ENCODE measurements at regions not wholly inside any gene's neighbourhood (a gene's known extent, or its start where the extent isn't known, plus 50 kb on each side); places are given as distances from the start of the nearest gene placed in this dataset.

GRCh38 chr13:63364159-63364558 lies 1948.5 kb upstream of the PCDH20 start:
- ATAC-seq, result no peak

GRCh38 chr13:63351533-63351932 lies 1935.9 kb upstream of the PCDH20 start:
- no peak for ATAC-seq
- TF ChIP-seq OSR1 (CRISPR knock-in tag; IDR thresholded peaks at IDR 0.05) (no peak), TSHZ2 (CRISPR knock-in tag; IDR thresholded peaks at IDR 0.05) (no peak), ISL1 (CRISPR knock-in tag; IDR thresholded peaks at IDR 0.05) (no peak), POU6F1 (CRISPR knock-in tag; IDR thresholded peaks at IDR 0.05; ENCODE audit: borderline replicate concordance, low read depth) (no peak), GLIS3 (CRISPR knock-in tag; IDR thresholded peaks at IDR 0.05) (no peak), SNAI2 (CRISPR knock-in tag; IDR thresholded peaks at IDR 0.05) (no peak)

More at GRCh38 chr13:63364159-63364558, 1948.5 kb upstream of the PCDH20 start:
- TF ChIP-seq ZC3H10 (CRISPR knock-in tag; IDR thresholded peaks at IDR 0.05) (no peak), PATZ1 (CRISPR knock-in tag; IDR thresholded peaks at IDR 0.05; ENCODE audit: borderline replicate concordance) (no peak), ESRRG (CRISPR knock-in tag; IDR thresholded peaks at IDR 0.05) (no peak), ZNF70 (CRISPR knock-in tag; IDR thresholded peaks at IDR 0.05) (no peak), GLIS3 (CRISPR knock-in tag; IDR thresholded peaks at IDR 0.05) (no peak), TSHZ2 (CRISPR knock-in tag; IDR thresholded peaks at IDR 0.05) (no peak), ZFP30 (CRISPR knock-in tag; IDR thresholded peaks at IDR 0.05) (no peak), BACH2 (CRISPR knock-in tag; IDR thresholded peaks at IDR 0.05; ENCODE audit: borderline replicate concordance) (no peak), TOX (CRISPR knock-in tag; IDR thresholded peaks at IDR 0.05; ENCODE audit: borderline replicate concordance) (no peak), TCF4 (CRISPR knock-in tag; IDR thresholded peaks at IDR 0.05; ENCODE audit: borderline replicate concordance) (no peak), CSRNP3 (CRISPR knock-in tag; IDR thresholded peaks at IDR 0.05) (no peak), PPARA (CRISPR knock-in tag; IDR thresholded peaks at IDR 0.05; ENCODE audit: borderline replicate concordance) (no peak), ISL1 (CRISPR knock-in tag; IDR thresholded peaks at IDR 0.05) (no peak), RARB (CRISPR knock-in tag; IDR thresholded peaks at IDR 0.05) (no peak), ARNTL (CRISPR knock-in tag; IDR thresholded peaks at IDR 0.05; ENCODE audit: borderline replicate concordance, low read depth) (no peak), ZNF565 (CRISPR knock-in tag; conservative IDR thresholded peaks at IDR 0.05; ENCODE audit: low read depth) (no peak), CREB5 (CRISPR knock-in tag; IDR thresholded peaks at IDR 0.05; ENCODE audit: low read depth) (no peak), CSDC2 (CRISPR knock-in tag; IDR thresholded peaks at IDR 0.05) (no peak), POU6F1 (CRISPR knock-in tag; IDR thresholded peaks at IDR 0.05; ENCODE audit: borderline replicate concordance, low read depth) (no peak), ZFP3 (CRISPR knock-in tag; IDR thresholded peaks at IDR 0.05) (no peak)
